HepG2 (cell line): ENCODE measurements at regions not wholly inside any gene's neighbourhood (a gene's known extent, or its start where the extent isn't known, plus 50 kb on each side); places are given as distances from the start of the nearest gene placed in this dataset.

Experiments
- EZH2 ChIP-seq: conservative IDR thresholded peaks from 2 replicates; pipeline ENCODE4 v1.6.1; 2012; ENCODE audit warnings: mild to moderate bottlenecking, low read depth, low read length, moderate library complexity
- POLR2AphosphoS5 ChIP-seq: IDR thresholded peaks from 2 replicates; pipeline ENCODE4 v1.6.1; 2012; ENCODE audit warnings: low read depth, low read length
- TF ChIP-seq, protein P1 (sequence below): sonication (generic); formaldehyde crosslinking; IDR thresholded peaks from 2 replicates; pipeline ENCODE4 v1.5.0; 2020; ENCODE audit warnings: mild to moderate bottlenecking, missing genetic modification reagents, moderate library complexity

DNA sequence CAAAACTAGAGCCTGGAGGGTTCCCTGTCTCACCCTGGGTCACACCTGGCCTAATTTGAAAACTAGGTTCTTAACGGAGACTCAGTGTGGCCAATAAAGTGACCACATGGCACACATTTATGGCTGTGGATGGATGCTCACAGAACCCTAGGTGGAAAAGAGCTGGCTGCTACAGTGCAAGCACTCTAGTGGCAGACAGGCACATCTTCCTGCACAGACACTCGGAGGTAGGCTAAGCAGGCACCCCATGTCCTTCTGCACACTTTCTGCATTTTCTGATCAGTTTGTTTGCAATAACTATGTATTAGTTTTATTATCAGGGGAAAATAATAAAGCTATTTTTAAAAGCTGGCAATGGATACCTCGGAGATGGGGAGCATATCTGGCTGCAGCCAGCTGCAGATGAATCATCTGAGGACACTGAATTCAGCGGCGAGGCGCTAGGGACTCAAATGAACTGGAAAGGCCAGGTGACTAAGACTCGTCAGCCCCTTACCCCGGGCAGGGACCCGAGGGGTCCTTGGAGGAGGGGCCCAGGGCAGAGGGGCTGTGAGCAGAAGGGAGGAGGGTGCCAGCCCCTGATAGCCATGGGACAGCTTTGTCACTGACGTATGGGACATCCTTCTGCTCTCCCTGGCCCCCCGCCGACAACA, 96.2 kb downstream of the OLFM1 start:
- TF ChIP-seq POLR2AphosphoS5 = no peak
- TF ChIP-seq EZH2 = no peak
- TF ChIP-seq, protein P1, sequence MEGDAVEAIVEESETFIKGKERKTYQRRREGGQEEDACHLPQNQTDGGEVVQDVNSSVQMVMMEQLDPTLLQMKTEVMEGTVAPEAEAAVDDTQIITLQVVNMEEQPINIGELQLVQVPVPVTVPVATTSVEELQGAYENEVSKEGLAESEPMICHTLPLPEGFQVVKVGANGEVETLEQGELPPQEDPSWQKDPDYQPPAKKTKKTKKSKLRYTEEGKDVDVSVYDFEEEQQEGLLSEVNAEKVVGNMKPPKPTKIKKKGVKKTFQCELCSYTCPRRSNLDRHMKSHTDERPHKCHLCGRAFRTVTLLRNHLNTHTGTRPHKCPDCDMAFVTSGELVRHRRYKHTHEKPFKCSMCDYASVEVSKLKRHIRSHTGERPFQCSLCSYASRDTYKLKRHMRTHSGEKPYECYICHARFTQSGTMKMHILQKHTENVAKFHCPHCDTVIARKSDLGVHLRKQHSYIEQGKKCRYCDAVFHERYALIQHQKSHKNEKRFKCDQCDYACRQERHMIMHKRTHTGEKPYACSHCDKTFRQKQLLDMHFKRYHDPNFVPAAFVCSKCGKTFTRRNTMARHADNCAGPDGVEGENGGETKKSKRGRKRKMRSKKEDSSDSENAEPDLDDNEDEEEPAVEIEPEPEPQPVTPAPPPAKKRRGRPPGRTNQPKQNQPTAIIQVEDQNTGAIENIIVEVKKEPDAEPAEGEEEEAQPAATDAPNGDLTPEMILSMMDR (CRISPR knock-in tag) = no peak
